A549 (cell line): ENCODE measurements at regions not wholly inside any gene's neighbourhood (a gene's known extent, or its start where the extent isn't known, plus 50 kb on each side); places are given as distances from the start of the nearest gene placed in this dataset.

Experiments
- ATAC-seq, 2 experiments: fragments of 200-7000 bp in 1 of 2; fragments of >200 bp in 1 of 2; cut with Nextera tagmentation in 1 of 2; cut with Tn5 transposase in 1 of 2; 3 replicates each; pipeline versions ENCODE4 v1.8.0 to v1.9.1; 2018 to 2020; ENCODE audit warnings: mild to moderate bottlenecking in 1 of 2, moderate library complexity in 1 of 2
- CTCF ChIA-PET: fragments of 300-600 bp; sonication (Branson Sonifier 250); formaldehyde crosslinking; extraction: SDS; loops from one replicate; lab custom pipeline; 2021; ENCODE audit warnings: antibody characterized with exemption, inconsistent platforms; lab: Yijun Ruan, JAX
- POLR2A ChIA-PET: fragments of 350-600 bp; formaldehyde crosslinking; extraction: SDS; loops from one replicate; lab custom pipeline; 2021; ENCODE audit warnings: antibody characterized with exemption, inconsistent platforms; lab: Yijun Ruan, JAX
- DNase-seq, 2 experiments: peaks; one replicate each; pipeline versions ENCODE4 v3.0.0 to v3.0.0-alpha.2; 2011 to 2016; ENCODE audit warnings: low read depth in 1 of 2, low spot score in 1 of 2
- FAIRE-seq: peaks from 2 replicates; lab custom pipeline; 2011; peaks lifted over from hg19 to GRCh38; lab: Jason Lieb, UNC
- H3K27ac ChIP-seq, 2 experiments: fragments of >200 bp; sonication (Bioruptor Twin); formaldehyde crosslinking; 3 replicates each; pipeline ENCODE4 v1.5.1; 2016 to 2017
- H3K4me1 ChIP-seq: fragments of >200 bp; sonication (Bioruptor Twin); formaldehyde crosslinking; 3 replicates; pipeline ENCODE4 v1.6.1; 2016
- H3K4me2 ChIP-seq: fragments of >200 bp; sonication (Bioruptor Twin); formaldehyde crosslinking; 3 replicates; pipeline ENCODE4 v1.6.1; 2016
- H3K4me3 ChIP-seq: fragments of >200 bp; sonication (Bioruptor Twin); formaldehyde crosslinking; 3 replicates; pipeline ENCODE4 v1.5.1; 2016
- H3K9me3 ChIP-seq: fragments of >200 bp; sonication (Bioruptor Twin); formaldehyde crosslinking; 3 replicates; pipeline ENCODE4 v1.6.1; 2016
- BHLHE40 ChIP-seq: IDR thresholded peaks from 2 replicates; pipeline ENCODE4 v1.6.1; 2012; ENCODE audit warnings: low read depth, low read length, inconsistent platforms
- EHMT2 ChIP-seq: fragments of 200-600 bp; sonication (generic); IDR thresholded peaks from 2 replicates; pipeline ENCODE4 v1.6.1; 2016; ENCODE audit warnings: antibody characterized with exemption, low read depth, mild to moderate bottlenecking, moderate library complexity
- FOSL2 ChIP-seq, 2 experiments: fragments of 450-650 bp in 1 of 2; fragments of >200 bp in 1 of 2; sonication (Bioruptor Twin) in 1 of 2; formaldehyde crosslinking; IDR thresholded peaks; 2 replicates each; pipeline versions ENCODE4 v1.5.0 to v1.6.1; 2016 to 2020; ENCODE audit warnings: mild to moderate bottlenecking in 1 of 2, moderate library complexity in 1 of 2
- GATA3 ChIP-seq: IDR thresholded peaks from 2 replicates; pipeline ENCODE4 v1.6.1; 2012; ENCODE audit warnings: borderline replicate concordance
- HDAC2 ChIP-seq: fragments of 200-600 bp; sonication (generic); IDR thresholded peaks from 2 replicates; pipeline ENCODE4 v1.6.1; 2016
- HOXA7 ChIP-seq: fragments of 250-450 bp; sonication (Bioruptor Pico); IDR thresholded peaks from 2 replicates; pipeline ENCODE4 v1.5.0; 2020; ENCODE audit warnings: mild to moderate bottlenecking, moderate library complexity
- KDM1A ChIP-seq: fragments of 200-600 bp; sonication (generic); IDR thresholded peaks from 2 replicates; pipeline ENCODE4 v1.6.1; 2016; ENCODE audit warnings: low read depth, mild to moderate bottlenecking
- KDM5A ChIP-seq: fragments of 200-600 bp; sonication (generic); IDR thresholded peaks from 2 replicates; pipeline ENCODE4 v1.6.1; 2016; ENCODE audit warnings: antibody characterized with exemption, mild to moderate bottlenecking
- NFE2L2 ChIP-seq: fragments of 150-350 bp; conservative IDR thresholded peaks from 2 replicates; pipeline ENCODE4 v1.6.1; 2014; ENCODE audit warnings: low read length
- NPAS2 ChIP-seq: fragments of 250-450 bp; sonication (Bioruptor Pico); IDR thresholded peaks from 2 replicates; pipeline ENCODE4 v1.8.0; 2022; ENCODE audit warnings: mild to moderate bottlenecking, moderate library complexity, borderline replicate concordance
- POLR2AphosphoS2 ChIP-seq: conservative IDR thresholded peaks from 2 replicates; pipeline ENCODE4 v1.6.1; 2012; ENCODE audit warnings: low read length, improper control_type of control experiment, inconsistent platforms
- RAD21 ChIP-seq, 2 experiments: fragments of >200 bp in 1 of 2; sonication (Bioruptor Twin) in 1 of 2; formaldehyde crosslinking in 1 of 2; IDR thresholded peaks in 1 of 2; conservative IDR thresholded peaks in 1 of 2; 2 replicates in 1 of 2; 3 replicates in 1 of 2; pipeline ENCODE4 v1.6.1; 2012 to 2018; ENCODE audit warnings: inconsistent platforms in 1 of 2
- RARB ChIP-seq: fragments of 250-450 bp; sonication (Bioruptor Pico); IDR thresholded peaks from 2 replicates; pipeline ENCODE4 v1.8.0; 2021; ENCODE audit warnings: mild to moderate bottlenecking, moderate library complexity
- RFX5 ChIP-seq: fragments of 450-650 bp; IDR thresholded peaks from 2 replicates; pipeline ENCODE4 v1.7.1; 2014; ENCODE audit warnings: antibody characterized with exemption, mild to moderate bottlenecking, moderate library complexity
- RNF2 ChIP-seq: fragments of 200-600 bp; sonication (generic); IDR thresholded peaks from 2 replicates; pipeline ENCODE4 v1.6.1; 2016; ENCODE audit warnings: low read depth, mild to moderate bottlenecking, antibody characterized with exemption, moderate library complexity, borderline replicate concordance
- SMC3 ChIP-seq: fragments of >200 bp; sonication (Bioruptor Twin); formaldehyde crosslinking; IDR thresholded peaks from 3 replicates; pipeline ENCODE4 v1.6.1; 2018; ENCODE audit warnings: inconsistent platforms
- SREBF2 ChIP-seq: fragments of 450-650 bp; IDR thresholded peaks from 2 replicates; pipeline ENCODE4 v1.6.1; 2014; ENCODE audit warnings: mild to moderate bottlenecking, moderate library complexity
- ZFP36 ChIP-seq: fragments of 450-650 bp; IDR thresholded peaks from 2 replicates; pipeline ENCODE4 v1.6.1; 2014; ENCODE audit warnings: borderline replicate concordance; ENCODE audit not compliant: partially characterized antibody
- ZNF302 ChIP-seq: fragments of 250-450 bp; sonication (Bioruptor Pico); IDR thresholded peaks from 2 replicates; pipeline ENCODE4 v1.9.0; 2021; ENCODE audit warnings: inconsistent platforms, mild to moderate bottlenecking, moderate library complexity
- WGBS: methylation state at CpG from one replicate; pipeline ENCODE4 v1.1.6; 2017; ENCODE audit errors: missing lambda C conversion rate; 5-methylcytosine and 5-hydroxymethylcytosine counted together
- TF ChIP-seq, protein P1 (sequence below): fragments of >200 bp; sonication (Bioruptor Twin); formaldehyde crosslinking; IDR thresholded peaks from 3 replicates; pipeline ENCODE4 v1.5.1; 2016
- TF ChIP-seq, protein P2 (sequence below): IDR thresholded peaks from 2 replicates; pipeline ENCODE4 v1.6.1; 2012; ENCODE audit warnings: low read depth, borderline replicate concordance
- TF ChIP-seq, protein P3 (sequence below): fragments of 450-650 bp; IDR thresholded peaks from 2 replicates; pipeline ENCODE4 v1.6.1; 2014; ENCODE audit warnings: antibody characterized with exemption

DNA sequence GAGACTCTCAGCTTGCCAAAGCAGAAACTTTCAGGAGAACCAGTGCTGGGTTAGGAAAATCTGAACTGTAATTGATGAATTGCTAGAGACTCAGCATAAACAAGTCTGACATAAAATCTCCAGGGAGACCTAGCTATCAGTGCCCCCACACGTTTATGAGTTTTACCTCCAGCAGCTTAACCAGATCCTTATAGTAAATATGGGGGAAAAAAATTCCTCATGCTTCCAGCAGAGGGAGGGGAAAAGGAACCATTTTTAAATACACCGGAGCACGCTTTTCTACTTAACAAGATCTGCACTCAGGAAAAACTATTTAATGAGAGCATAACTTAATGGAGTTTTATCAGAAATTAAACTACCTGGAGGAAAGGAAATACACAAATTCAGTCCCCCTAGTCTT is 1040.7 kb upstream of the INTU start:
- FAIRE-seq, result no peak
- no peak for DNase-seq
- POLR2A ChIA-PET, result no interaction called here
- no peak for TF ChIP-seq ZNF302 (CRISPR knock-in tag)
- TF ChIP-seq ZFP36, result no peak
- no peak for TF ChIP-seq SMC3
- no peak for TF ChIP-seq KDM5A
- TF ChIP-seq SREBF2, result no peak
- no peak for TF ChIP-seq EHMT2
- TF ChIP-seq, protein P1, sequence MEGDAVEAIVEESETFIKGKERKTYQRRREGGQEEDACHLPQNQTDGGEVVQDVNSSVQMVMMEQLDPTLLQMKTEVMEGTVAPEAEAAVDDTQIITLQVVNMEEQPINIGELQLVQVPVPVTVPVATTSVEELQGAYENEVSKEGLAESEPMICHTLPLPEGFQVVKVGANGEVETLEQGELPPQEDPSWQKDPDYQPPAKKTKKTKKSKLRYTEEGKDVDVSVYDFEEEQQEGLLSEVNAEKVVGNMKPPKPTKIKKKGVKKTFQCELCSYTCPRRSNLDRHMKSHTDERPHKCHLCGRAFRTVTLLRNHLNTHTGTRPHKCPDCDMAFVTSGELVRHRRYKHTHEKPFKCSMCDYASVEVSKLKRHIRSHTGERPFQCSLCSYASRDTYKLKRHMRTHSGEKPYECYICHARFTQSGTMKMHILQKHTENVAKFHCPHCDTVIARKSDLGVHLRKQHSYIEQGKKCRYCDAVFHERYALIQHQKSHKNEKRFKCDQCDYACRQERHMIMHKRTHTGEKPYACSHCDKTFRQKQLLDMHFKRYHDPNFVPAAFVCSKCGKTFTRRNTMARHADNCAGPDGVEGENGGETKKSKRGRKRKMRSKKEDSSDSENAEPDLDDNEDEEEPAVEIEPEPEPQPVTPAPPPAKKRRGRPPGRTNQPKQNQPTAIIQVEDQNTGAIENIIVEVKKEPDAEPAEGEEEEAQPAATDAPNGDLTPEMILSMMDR, result no peak
- TF ChIP-seq HDAC2, result no peak
- TF ChIP-seq POLR2AphosphoS2, result no peak
- TF ChIP-seq, protein P2, sequence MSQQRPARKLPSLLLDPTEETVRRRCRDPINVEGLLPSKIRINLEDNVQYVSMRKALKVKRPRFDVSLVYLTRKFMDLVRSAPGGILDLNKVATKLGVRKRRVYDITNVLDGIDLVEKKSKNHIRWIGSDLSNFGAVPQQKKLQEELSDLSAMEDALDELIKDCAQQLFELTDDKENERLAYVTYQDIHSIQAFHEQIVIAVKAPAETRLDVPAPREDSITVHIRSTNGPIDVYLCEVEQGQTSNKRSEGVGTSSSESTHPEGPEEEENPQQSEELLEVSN, result no peak
- TF ChIP-seq, protein P3, sequence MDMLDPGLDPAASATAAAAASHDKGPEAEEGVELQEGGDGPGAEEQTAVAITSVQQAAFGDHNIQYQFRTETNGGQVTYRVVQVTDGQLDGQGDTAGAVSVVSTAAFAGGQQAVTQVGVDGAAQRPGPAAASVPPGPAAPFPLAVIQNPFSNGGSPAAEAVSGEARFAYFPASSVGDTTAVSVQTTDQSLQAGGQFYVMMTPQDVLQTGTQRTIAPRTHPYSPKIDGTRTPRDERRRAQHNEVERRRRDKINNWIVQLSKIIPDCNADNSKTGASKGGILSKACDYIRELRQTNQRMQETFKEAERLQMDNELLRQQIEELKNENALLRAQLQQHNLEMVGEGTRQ, result no peak
- Histone ChIP-seq H3K27ac (no peak overlapping the region), H3K4me3 (no peak overlapping the region), H3K4me1 (no peaks in the 10 kb centered on the region), H3K9me3 (no peaks in the 10 kb centered on the region), H3K4me2 (no peak overlapping the region)
- no peak for ATAC-seq
- CTCF ChIA-PET, result no interaction called here
- 43% methylated on average over 3 of the region's 3 CpGs for WGBS

DNA sequence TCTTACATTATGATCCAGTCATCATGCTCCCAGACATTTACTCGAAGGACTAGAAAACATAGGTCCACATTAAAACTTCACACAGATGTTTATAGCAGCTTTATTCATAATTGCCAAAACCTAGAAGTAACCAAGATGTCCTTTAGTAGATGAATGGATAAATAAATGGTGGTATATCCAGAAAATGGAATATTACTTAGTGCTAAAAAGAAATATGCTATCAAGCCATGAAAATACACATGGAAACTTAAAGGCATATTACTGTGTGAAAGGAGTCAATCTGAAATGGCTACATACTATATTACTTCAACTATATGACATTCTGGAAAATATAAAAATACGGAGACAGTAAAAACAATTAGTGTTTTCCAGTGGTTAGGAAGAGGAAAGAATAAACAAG is 1039.1 kb upstream of the INTU start:
- Histone ChIP-seq H3K27ac (no peak overlapping the region), H3K4me3 (no peak overlapping the region), H3K4me1 (no peaks in the 10 kb centered on the region), H3K4me2 (no peak overlapping the region), H3K9me3 (no peaks in the 10 kb centered on the region)
- ATAC-seq (no peak), DNase-seq (no peak), FAIRE-seq (no peak)
- WGBS, result 12% methylated on average over 2 of the region's 2 CpGs
- ChIA-PET POLR2A (no interaction called here), CTCF (no interaction called here)
- no peak for TF ChIP-seq GATA3
- TF ChIP-seq NFE2L2, result no peak
- no peak for TF ChIP-seq BHLHE40
- no peak for TF ChIP-seq KDM5A
- no peak for TF ChIP-seq HDAC2
- TF ChIP-seq NPAS2 (CRISPR knock-in tag), result no peak
- TF ChIP-seq RFX5, result no peak
- no peak for TF ChIP-seq POLR2AphosphoS2
- TF ChIP-seq, protein P2, result no peak
- TF ChIP-seq KDM1A, result no peak
- TF ChIP-seq RAD21 (conservative IDR thresholded peaks at IDR 0.05 in 1 of 2, IDR thresholded peaks at IDR 0.05 in 1 of 2), result no peak
- no peak for TF ChIP-seq RNF2
- TF ChIP-seq HOXA7, result no peak
- TF ChIP-seq FOSL2 (IDR thresholded peaks at IDR 0.05), result no peak
- TF ChIP-seq FOSL2 (CRISPR knock-in tag; IDR thresholded peaks at IDR 0.05), result no peak
- no peak for TF ChIP-seq RARB (CRISPR knock-in tag)
